HG03108 (cell line): ENCODE measurements at regions not wholly inside any gene's neighbourhood (a gene's known extent, or its start where the extent isn't known, plus 50 kb on each side); places are given as distances from the start of the nearest gene placed in this dataset.
A peak's percentile ranks its signal among the peaks of the same experiment; 100 is the strongest.
"Not testable (repeated sequence)": the region's sequence is repeated elsewhere in the genome, so short reads cannot be mapped to it uniquely, and the experiment has no call there.

Source experiments
- ATAC-seq: cut with Tn5 transposase; IDR thresholded peaks from one replicate; pipeline ENCODE4 v1.9.1; 2021; ENCODE audit warnings: moderate library complexity; ENCODE audit not compliant: unreplicated experiment

DNA sequence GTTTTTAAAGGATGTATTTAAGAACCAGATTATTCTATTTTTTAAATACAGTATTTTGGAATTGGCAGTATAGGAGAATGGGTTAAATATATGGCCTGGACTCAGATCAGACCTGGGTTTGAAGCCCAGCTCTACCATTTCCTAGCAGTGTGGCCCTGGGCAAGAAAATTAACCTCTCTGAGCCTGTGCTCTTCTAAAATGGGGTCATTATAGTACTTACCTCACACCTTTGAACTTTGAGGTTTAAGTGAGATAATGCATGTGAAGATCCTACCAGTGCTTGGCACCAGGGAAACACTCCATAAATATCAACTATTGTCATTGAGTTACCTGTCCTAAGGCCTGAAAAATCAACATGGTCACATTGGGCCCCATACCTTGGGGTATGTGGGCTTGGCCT lies 93.4 kb upstream of the WSB1 start:
- ATAC-seq: no peak

DNA sequence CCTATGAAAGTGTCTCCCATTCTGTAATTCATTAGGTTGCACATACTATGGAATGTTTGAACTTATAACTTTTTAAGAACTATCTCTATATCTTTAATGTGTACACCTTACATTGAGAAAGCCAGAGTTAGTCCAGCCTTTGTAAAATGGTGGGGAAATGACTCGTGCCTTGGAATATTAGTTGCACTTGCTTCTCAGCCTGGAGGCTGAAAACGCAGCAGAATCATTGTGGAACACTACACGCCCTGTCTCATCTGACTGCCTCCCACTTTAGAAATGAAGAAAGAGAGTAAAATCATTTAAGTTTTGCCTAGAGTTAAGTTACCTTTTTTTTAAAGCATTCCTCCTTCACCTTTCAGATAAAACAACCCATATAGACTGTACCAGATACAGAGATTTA lies 90.7 kb upstream of the WSB1 start:
- ATAC-seq: no peak

DNA sequence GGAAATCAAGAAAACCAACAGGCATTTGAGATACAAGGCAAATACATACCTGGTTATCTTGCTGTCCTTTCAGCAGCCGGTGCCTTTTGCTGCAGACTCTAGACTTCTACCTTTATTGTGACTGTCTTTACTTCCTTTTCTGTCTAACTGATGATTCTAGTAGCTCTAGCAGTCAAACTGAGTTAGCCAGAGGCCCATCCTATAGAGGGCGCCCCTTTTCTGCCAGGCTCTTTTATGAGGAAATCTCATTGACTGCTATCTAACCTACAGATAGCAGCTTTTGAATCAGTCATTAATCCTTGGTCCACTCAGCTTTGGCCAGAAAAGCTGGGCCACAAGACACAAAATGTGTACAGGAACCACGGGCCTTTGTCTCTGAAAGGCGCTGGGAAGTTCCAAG lies 87.5 kb upstream of the WSB1 start:
- no peak for ATAC-seq

DNA sequence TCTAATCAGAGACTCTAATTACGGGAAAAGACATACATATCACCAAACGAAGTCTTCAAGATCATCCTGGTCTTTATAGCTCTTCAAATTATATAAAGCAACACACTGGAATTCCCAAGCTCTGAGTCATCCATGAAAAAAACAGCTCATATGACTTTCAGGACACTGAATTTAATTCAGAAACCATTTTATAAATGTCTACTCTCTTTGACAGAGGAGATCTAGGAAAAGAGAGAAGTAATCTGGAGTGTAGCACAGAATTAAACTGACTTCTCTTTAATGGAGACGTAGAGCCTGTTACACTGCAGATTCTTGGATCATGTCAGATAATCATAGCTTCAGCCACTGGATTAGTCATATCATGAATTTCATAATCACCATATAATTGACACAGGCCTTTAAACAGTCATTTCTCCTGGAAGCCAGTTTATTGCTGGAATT lies 86.8 kb upstream of the WSB1 start:
- no peak for ATAC-seq

DNA sequence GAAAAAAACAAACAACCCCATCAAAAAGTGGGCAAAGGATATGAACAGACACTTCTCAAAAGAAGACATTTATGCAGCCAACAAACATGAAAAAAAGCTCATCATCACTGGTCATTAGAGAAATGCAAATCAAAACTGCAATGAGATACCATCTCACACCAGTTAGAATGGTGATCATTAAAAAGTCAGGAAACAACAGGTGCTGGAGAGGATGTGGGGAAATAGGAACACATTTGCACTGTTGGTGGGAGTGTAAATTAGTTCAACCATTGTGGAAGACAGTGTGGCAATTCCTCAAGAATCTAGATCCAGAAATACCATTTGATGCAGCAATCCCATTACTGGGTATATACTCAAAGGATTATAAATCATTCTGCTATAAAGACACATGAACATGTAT lies 85.5 kb upstream of the WSB1 start:
- not testable (repeated sequence) for ATAC-seq

DNA sequence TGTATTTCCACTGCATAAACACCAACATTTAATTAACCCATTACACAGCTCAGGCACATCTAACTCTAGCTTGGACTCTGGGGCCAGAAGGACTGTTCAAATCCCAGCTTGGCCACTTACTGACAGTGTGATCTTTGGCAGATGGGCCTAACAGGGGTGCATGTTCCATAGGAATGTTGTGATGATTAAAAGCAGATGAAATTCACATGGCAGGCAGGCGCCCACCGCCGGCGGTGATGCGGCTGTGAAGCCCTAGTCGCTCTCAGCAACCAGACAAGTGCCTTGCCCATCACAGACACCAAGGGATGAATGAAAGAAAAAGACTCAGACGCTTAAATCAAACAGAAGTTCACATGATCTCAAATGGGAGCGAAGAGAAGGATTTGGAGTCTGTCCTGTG lies 84.6 kb upstream of the WSB1 start:
- no peak for ATAC-seq

DNA sequence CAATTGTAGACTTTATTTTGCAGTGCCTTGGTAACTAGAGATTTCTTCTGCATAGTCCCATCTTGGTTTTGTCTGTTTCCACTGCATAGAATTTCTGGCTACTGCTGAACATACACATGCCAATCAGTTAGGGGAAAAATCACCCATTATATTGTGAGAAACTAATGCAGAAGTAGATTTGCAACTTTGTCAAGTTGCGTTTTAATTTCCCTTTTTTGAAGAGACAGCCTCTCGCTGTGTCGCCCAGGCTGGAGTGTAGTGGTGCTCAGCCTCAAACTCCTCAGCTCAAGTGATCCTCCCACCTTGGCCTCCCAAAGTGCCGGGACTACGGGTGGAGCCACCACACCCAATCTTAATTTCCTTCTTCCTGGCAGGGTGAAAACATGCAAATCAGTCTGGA lies 83.1 kb upstream of the WSB1 start:
- not testable (repeated sequence) for ATAC-seq

DNA sequence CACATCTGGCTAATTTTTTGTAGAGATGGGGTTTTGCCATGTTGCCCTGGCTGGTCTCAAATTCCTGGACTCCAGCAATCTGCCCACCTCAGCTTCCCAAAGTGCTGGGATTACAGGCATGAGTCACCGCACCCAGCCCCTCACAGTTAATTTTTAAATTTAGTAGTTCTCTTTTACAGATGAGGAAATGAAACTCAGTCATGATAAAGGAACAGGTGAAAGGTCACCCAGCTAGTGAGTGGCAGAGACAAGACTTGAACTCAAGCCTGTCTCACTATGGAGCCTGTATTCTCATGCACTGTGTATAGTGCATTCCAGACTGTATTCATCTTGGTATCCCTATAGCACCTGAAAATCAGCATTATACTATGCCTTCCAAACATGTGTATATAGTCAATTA lies 77.1 kb upstream of the WSB1 start:
- no peak for ATAC-seq

DNA sequence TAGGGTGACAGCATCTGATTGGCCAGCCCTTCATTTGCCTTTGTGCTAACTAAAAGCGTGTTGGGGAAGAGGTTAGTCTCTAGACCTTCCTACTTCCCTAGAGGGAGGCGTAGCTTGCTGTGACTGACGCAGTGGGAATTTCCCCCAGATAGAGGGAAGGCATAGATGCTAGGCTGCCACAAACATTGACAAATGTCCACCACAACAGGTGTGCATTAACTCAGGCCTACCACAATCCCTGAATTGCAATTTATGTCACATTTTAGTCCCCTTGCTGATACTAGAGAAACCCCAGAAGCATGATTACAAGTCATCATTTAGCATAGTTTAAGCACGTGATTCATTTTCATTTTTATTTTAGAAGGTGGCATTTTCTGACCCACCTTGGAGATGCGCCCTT lies 76.3 kb upstream of the WSB1 start:
- peak; percentile 73 for ATAC-seq

DNA sequence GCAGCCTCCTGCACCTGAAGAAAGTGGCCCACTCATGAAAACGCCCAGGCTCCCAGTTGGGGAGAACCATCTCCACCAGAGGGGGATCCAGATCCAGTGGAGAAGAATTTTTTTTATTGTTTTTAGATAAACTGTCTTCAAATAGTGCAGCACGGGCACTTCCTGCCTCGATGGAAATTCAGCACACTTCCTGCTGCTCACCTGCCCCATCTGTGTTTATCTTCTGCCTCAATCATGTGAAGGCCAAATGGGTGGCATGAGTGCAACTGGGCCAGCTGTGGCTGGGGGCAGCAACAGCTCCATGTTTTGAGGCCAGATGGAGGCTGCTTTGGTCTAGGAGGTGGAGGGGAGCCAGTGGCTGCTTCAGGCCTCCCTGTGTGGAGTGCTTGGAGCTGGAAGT lies 75.9 kb upstream of the WSB1 start:
- ATAC-seq: no peak

DNA sequence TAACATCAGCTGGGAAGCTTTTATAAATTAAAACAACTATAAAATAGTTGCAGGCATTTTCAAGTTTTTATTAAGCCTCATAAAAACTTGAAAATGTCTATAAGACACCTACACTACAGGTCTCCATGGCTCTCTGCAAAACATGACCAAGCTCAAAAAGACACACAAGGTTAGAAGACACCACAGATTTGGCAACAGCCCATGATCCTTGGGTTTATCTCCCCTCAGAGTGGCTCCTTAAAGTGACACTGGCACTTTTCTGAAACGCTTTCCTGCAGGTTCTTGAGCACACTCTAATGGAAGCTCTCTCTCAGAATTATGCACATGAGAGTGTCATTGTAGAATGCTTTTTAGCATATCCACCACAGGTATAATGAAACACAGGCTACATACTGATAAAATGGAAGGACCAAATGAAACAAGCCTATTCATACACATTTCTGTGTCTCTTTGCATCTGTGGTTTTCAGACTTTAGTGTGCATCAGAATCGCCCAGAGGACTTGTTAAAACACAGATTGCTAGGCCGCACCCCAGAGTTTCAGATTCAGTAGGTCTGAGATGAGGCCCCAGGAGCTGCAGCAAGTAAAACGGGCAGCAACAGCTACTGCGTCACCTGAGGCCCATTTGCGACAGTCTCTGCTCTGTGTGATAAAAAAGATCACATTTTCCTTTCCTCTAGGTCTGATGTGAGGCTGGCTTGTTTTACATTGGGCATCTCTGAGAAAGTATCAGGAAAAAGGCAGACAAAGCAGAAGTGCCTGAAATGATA lies 75.0 kb upstream of the WSB1 start:
- peak; percentile 57 for ATAC-seq

DNA sequence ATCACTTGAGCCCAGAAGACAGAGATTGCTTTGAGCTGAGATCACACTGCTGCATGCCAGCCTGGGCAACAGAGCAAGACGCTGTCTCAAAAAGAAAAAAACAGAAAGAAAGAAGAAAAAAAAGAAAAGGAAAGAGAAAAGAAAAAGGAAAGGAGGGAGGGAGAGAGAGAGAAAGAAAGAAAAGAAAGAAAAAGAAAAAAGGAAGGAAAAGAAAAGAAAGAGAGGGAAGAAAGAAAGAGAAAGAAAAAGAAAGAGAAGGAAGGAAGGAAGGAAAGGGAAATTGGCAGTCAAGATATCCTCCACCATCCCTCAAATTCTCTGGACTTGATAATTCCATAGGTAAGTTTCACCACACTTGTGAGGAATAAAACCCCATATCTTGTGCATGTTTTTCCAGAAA lies 71.4 kb upstream of the WSB1 start:
- ATAC-seq: no peak

DNA sequence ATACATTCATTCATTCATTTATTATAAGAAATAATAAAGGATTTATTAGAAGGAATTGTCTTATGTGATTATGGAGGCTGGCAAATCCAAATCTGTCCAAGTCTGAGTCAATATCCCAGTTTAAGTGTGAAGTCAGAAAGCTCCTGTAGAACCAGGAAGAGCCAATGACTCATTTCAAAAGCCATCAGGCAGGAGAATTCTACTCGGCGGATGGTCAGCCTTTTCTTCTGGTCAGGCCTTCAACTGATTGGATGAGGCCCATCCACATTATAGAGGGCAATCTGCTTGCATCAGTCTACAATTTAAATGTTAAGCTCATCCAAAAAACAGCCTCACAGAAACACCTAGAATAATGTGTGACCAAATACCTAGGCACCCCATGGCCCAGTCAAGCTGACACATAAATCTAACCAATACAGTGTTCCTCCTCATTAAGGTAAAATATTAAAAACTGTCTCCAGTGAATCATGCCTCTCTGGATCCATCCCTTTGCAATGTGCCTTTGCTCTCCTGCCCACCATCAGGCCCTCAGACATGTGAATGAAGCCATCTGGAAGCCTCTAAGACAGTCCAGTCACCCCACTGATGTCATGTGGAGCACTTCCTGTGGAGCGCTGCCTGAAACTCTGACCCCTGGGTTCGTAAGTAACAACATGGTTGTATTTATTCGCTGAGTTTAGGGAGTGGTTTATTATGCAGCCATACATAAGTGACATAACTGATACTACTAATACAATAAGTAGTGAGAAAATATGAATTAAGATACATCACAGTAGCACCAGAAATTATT lies 69.2 kb upstream of the WSB1 start:
- ATAC-seq: no peak

DNA sequence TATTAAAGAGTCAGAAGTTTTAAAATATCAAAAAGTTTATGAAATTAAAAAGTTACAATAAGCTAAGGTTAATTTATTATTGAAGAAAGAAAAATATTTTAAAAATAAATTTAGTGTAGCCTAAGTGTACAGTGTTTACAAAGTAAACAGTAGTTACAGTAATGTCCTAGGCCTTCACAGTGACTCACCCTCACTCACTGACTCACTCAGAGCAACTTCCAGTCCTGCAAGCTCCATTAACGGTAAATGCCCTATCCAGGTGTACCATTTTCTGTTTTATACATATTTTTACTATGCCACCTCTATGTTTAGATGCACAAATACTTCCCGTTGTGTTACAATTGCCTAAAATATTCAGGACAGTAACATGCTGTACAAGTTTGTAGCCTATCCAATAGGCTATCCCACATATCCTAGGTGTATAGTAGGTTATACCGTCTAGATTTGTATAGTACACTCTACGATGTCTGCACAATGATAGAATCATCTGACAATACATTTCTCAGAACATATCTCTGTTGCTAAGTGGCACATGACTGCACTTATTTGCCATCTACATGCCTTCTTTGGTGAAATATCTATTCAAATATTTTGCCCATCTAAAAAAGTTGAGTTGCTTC lies 67.2 kb upstream of the WSB1 start:
- ATAC-seq: no peak

DNA sequence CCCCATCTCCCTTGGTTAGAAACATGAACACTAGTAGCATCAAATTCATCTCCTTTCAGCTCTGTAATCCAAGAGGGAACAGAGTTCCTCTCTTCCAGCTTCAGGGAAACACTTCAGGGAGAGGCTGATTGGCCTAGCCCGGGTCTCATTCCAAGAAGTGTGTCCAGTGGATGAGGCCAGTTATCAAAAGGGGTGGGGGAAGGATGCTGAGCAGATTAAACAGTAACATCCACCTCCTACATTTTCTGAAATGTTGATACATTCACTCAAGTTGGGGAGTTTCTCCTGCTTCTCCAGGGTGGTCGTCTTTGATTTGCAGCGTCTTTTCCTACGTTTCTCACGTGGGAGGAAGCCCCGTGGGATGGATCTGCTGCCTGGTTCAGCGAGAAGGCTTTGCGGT lies 62.9 kb upstream of the WSB1 start:
- no peak for ATAC-seq

DNA sequence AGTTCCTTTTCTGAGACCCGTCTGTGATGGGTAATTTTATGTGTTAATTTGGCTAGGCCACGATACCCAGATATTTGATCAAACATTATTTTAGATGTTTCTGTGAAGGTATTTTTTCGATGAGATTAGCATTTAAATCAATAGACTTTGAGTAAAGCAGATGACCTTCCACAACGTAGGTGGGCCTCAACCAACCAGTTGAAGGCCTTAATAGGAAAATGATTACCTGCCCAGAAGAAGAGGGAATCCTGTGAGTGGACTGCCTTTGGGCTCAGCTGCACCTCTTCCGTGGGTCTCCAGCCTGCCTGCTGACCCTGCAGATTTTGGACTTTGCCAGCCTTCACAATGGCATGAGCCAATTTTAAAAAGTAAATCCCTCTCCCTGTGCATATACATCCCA lies 61.6 kb upstream of the WSB1 start:
- ATAC-seq: no peak

DNA sequence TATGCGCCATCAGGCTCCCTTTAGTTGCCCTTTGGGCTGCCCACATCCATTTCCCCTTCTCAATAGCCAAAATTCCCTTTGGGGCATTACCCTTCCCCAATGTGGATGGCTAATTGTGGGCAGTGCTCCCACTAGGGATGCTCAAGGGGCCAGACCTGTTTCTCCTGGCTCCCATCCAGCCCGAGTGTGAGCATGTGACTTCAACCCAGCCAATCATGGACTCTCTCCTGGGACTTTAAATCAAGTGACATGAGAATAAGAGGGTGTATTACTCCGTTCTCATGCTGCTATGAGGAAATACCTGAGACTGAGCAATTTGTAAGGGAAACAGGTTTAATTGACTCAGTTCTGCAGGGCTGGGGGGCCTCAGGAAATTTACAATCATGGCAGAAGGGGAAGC lies 60.9 kb upstream of the WSB1 start:
- ATAC-seq: no peak

DNA sequence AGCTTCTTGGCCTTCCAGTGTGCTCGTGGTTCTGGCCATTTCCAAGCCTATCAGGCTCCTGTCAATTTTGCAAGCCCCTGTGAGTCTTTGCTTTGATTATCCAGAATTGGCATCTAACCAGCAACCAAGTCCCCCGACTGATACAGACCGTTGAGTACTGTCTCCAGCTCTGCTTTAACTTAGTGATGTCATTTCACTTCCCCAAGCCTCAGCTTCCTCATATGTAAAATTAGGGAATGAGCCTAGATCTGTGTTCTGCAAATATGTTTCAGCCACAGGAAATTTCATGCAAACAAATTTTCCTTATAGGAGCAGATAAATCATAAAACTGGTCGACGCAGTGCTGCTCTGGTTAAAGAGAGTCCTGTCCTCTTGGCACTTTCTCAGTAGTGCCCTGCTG lies 60.1 kb upstream of the WSB1 start:
- no peak for ATAC-seq

DNA sequence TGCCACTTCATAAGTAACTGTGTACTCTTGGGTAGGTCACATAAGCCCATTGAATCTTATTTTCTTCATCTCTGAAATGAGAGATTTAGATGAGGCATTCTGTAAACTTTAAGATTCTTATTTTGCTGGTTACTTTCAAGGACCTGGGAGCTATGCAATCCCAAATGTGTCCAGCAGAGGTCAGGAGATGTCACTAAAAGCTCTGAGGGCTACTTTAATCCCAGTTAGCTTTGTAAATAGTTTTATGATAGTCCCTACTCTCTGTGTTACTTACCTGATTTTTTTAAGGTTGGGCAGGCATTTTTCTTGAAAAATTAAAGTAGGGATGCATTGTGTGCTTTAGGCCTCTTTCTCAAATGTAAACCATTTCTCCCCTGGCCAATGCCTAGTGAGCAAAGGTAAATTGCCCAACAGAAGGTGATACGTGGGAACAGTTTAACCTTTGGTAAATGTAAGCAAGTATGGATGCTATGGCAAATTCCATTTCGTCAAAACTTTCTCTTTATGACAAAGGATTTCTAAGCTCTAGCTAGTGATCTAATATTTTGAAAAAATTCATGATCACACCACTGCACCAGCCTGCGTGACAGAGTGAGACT lies 57.1 kb upstream of the WSB1 start:
- no peak for ATAC-seq

DNA sequence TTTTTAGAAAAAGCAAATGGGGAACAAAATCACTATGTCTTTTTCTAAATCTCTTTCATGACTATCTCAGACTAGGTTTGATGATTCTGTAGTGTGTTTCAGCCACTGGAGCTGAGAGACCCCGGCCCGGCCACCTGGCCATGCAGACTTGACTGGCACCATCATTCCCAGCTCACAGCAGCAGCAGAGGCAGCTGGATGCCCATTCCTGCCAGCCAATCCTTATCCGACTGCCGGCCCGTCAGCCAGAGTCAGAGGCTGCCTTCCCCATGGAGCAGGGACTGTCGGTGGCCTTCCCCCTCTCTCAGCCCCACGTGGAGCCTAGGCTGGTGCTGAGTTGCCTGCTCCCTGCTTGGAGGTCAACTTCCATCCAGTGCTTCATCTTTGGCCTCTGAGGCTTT lies 56.0 kb upstream of the WSB1 start:
- ATAC-seq: no peak

DNA sequence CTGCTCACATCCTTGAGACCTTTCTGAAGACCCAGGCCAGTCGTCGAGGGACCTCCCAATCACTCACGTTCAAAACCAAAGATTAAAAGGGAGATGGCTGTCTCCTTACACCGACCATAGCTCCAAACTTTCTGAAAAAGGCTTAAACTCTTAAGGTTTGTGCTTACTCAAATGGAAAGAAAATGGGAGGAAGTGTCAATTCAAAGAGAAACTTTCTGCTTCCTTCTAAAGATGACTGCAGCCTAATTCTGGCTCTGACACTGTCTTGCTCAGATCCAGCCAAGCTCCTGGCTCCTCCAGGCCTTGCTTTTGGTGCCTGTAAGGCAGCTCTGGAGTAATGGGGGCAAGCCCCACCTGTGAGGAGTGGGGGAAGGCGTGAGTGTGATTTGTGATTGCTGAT lies 54.9 kb upstream of the WSB1 start:
- ATAC-seq: peak; percentile 42

DNA sequence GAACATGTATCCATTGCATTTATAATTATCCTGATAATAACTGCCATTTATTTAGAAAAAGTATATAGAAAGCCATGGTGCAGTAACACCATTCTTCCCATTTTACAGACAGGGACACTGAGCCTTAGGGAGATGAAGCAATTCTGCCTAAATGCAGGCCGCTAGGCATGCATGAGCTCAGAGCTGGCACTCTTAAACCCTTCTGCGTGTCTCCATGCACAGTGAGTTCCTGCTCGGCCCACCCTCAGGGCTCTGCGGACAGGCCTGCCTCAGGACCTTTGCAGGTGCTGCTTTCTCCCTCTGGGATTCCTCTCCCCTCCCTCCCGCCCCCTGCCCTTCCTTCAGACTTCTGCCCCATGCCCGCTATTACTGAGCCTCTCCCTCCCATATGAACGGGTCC lies 54.3 kb upstream of the WSB1 start:
- no peak for ATAC-seq
